Neuronal stem cell (in vitro differentiated cells): ENCODE measurements at regions not wholly inside any gene's neighbourhood (a gene's known extent, or its start where the extent isn't known, plus 50 kb on each side); places are given as distances from the start of the nearest gene placed in this dataset.

Experiments used
- DNase-seq: peaks from one replicate; pipeline ENCODE4 v3.0.0-alpha.2; 2013; ENCODE audit warnings: low spot score
- H2AFZ ChIP-seq: one replicate; pipeline ENCODE4 v1.6.1; 2013; ENCODE audit warnings: mild to moderate bottlenecking, low read length, inconsistent platforms
- H2AK5ac ChIP-seq: 2 replicates; pipeline ENCODE4 v1.6.1; 2013; ENCODE audit warnings: low read depth, mild to moderate bottlenecking, inconsistent platforms, low read length, moderate library complexity, mixed read lengths
- H2BK120ac ChIP-seq: 2 replicates; pipeline ENCODE4 v1.6.1; 2013; ENCODE audit warnings: low read depth, mild to moderate bottlenecking, inconsistent platforms, low read length, moderate library complexity, mixed read lengths
- H2BK12ac ChIP-seq: one replicate; pipeline ENCODE4 v1.6.1; 2013; ENCODE audit warnings: low read length, inconsistent platforms
- H2BK15ac ChIP-seq: 2 replicates; pipeline ENCODE4 v1.6.1; 2013; ENCODE audit warnings: mild to moderate bottlenecking, low read length, inconsistent platforms, mixed read lengths
- H2BK5ac ChIP-seq: one replicate; pipeline ENCODE4 v1.6.1; 2013; ENCODE audit warnings: inconsistent platforms, mild to moderate bottlenecking, low read length, moderate library complexity
- H3K14ac ChIP-seq: one replicate; pipeline ENCODE4 v1.6.1; 2013; ENCODE audit warnings: low read length, inconsistent platforms
- H3K18ac ChIP-seq: 2 replicates; pipeline ENCODE4 v1.6.1; 2013; ENCODE audit warnings: low read length, inconsistent platforms
- H3K23ac ChIP-seq: 2 replicates; pipeline ENCODE4 v1.6.1; 2013; ENCODE audit warnings: low read depth, mild to moderate bottlenecking, mixed read lengths, low read length, inconsistent platforms; ENCODE audit not compliant: poor library complexity
- H3K27ac ChIP-seq: replicated peaks from 3 replicates; pipeline ENCODE4 v1.5.1; 2013; ENCODE audit warnings: low read length, inconsistent platforms
- H3K27me3 ChIP-seq, 3 experiments: 2 replicates each; pipeline ENCODE4 v1.6.1; 2013; ENCODE audit warnings: low read length in 3 of 3, mild to moderate bottlenecking in 2 of 3, inconsistent platforms in 1 of 3, low read depth in 1 of 3, mixed read lengths in 1 of 3, moderate library complexity in 1 of 3; ENCODE audit not compliant: control insufficient read depth in 3 of 3, insufficient read depth in 3 of 3
- H3K36me3 ChIP-seq, 2 donors: replicated peaks in 1 of 2; 2 replicates each; pipeline ENCODE4 v1.6.1; 2013; ENCODE audit warnings: low read length in 2 of 2; ENCODE audit not compliant: control insufficient read depth in 2 of 2, insufficient read depth in 2 of 2
- H3K4ac ChIP-seq: 2 replicates; pipeline ENCODE4 v1.6.1; 2013; ENCODE audit warnings: inconsistent platforms, mild to moderate bottlenecking, low read length, moderate library complexity
- H3K4me1 ChIP-seq, 2 donors: 1 replicate in 1 of 2; 2 replicates in 1 of 2; pipeline ENCODE4 v1.6.1; 2013; ENCODE audit warnings: low read length in 2 of 2, low read depth in 1 of 2; ENCODE audit not compliant: control insufficient read depth in 2 of 2, insufficient read depth in 1 of 2
- H3K4me2 ChIP-seq: one replicate; pipeline ENCODE4 v1.6.1; 2013; ENCODE audit warnings: mild to moderate bottlenecking, low read length, inconsistent platforms; ENCODE audit not compliant: insufficient read depth, poor library complexity, severe bottlenecking
- H3K4me3 ChIP-seq, 2 donors: 2 replicates each; pipeline ENCODE4 v1.5.1; 2013; ENCODE audit warnings: low read length in 2 of 2, mild to moderate bottlenecking in 2 of 2, inconsistent platforms in 1 of 2, moderate library complexity in 1 of 2
- H3K79me1 ChIP-seq: one replicate; pipeline ENCODE4 v1.6.1; 2013; ENCODE audit warnings: low read depth, mild to moderate bottlenecking, inconsistent platforms, low read length, moderate library complexity
- H3K9ac ChIP-seq: one replicate; pipeline ENCODE4 v1.6.1; 2013; ENCODE audit warnings: mild to moderate bottlenecking, low read depth, low read length, inconsistent platforms; ENCODE audit not compliant: poor library complexity
- H3K9me3 ChIP-seq, 2 donors: replicated peaks in 1 of 2; 2 replicates each; pipeline versions ENCODE3 to v1.6.1; 2013; ENCODE audit warnings: low read length in 2 of 2, mild to moderate bottlenecking in 2 of 2, inconsistent platforms in 1 of 2, low read depth in 1 of 2, mixed read lengths in 1 of 2, moderate library complexity in 1 of 2; ENCODE audit not compliant: control insufficient read depth in 2 of 2, insufficient read depth in 1 of 2
- H4K8ac ChIP-seq: one replicate; pipeline ENCODE4 v1.6.1; 2013; ENCODE audit warnings: low read depth, mild to moderate bottlenecking, inconsistent platforms, low read length, moderate library complexity
- H4K91ac ChIP-seq: one replicate; pipeline ENCODE4 v1.6.1; 2013; ENCODE audit warnings: low read length, low read depth, mild to moderate bottlenecking, inconsistent platforms; ENCODE audit not compliant: poor library complexity
- WGBS, 2 donors: extraction: QIAGEN DNeasy Blood & Tissue Kit; methylation state at CpG; one replicate each; pipeline ENCODE4 v1.1.7; 2013; ENCODE audit warnings: missing lambda C conversion rate in 2 of 2, mixed read lengths in 1 of 2; ENCODE audit not compliant: insufficient read length in 2 of 2, insufficient replicate concordance in 1 of 2; ENCODE audit errors: extremely low coverage in 2 of 2; 5-methylcytosine and 5-hydroxymethylcytosine counted together

- no peak overlapping the region for H3K4ac ChIP-seq
- no peak overlapping the region for H3K14ac ChIP-seq
- H2BK12ac ChIP-seq, result no peak overlapping the region
- H2AK5ac ChIP-seq, result no peak overlapping the region
- H3K4me2 ChIP-seq, result no peak overlapping the region
- H3K4me1 ChIP-seq, result peaks cover 0 to 2% of the 10 kb centered on the region in 2 donors
- no peak for DNase-seq
- no peak overlapping the region for H3K23ac ChIP-seq
- peaks cover 2 to 3% of the 10 kb centered on the region in 2 donors for H3K9me3 ChIP-seq
- no peak overlapping the region for H3K18ac ChIP-seq
- no peak overlapping the region for H3K4me3 ChIP-seq
- no peak overlapping the region for H2BK15ac ChIP-seq
- no peak overlapping the region for H4K8ac ChIP-seq
- no CpG with 5 or more reads among the region's 4 CpGs for WGBS, 2 donors
- no peak overlapping the region for H2BK5ac ChIP-seq
- no peak overlapping the region for H4K91ac ChIP-seq
- no peaks in the 10 kb centered on the region for H3K79me1 ChIP-seq
- H3K27me3 ChIP-seq, result no peaks in the 10 kb centered on the region
- H3K9ac ChIP-seq, result no peak overlapping the region
- H2BK120ac ChIP-seq, result no peak overlapping the region
- no peak overlapping the region for H2AFZ ChIP-seq
- H3K27ac ChIP-seq, result no peak overlapping the region
- no peaks in the 10 kb centered on the region for H3K36me3 ChIP-seq
These were observed 145.4 kb upstream of the MPDZ start for GRCh38 chr9:13424872-13425271.

DNA sequence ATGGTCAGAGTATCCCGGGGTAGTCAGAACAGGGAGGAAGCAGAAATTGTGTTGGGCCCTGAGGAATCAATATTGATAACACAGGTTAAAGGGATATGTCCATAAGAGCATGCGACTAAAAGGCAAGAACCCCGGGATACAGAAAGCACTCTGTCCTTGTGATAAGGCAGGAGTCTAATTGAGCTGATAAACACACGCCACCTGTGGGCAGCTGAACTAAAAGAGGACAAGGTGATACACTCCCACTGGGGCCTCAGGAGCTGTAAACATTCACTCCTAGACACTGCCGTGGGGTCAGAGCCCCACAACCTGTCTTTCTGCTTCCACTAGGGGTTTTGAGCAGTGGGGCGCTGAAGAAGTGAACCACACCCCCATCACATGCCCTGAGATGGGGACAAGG is 144.7 kb upstream of the MPDZ start:
- Histone ChIP-seq H3K23ac (no peak overlapping the region), H3K4me2 (no peak overlapping the region), H3K27ac (no peak overlapping the region), H3K4ac (no peak overlapping the region), H3K18ac (no peak overlapping the region), H2AK5ac (no peak overlapping the region), H2BK120ac (no peak overlapping the region), H3K4me3 (no peak overlapping the region), H4K8ac (no peak overlapping the region), H2BK12ac (no peak overlapping the region), H3K14ac (no peak overlapping the region), H4K91ac (no peak overlapping the region), H2AFZ (no peak overlapping the region), H3K36me3 (no peaks in the 10 kb centered on the region), H3K27me3 (no peaks in the 10 kb centered on the region), H3K9me3 (peaks cover 2 to 3% of the 10 kb centered on the region in 2 donors), H3K4me1 (no peaks in the 10 kb centered on the region), H2BK15ac (no peak overlapping the region), H3K79me1 (no peaks in the 10 kb centered on the region), H2BK5ac (no peak overlapping the region), H3K9ac (no peak overlapping the region)
- no CpG with 5 or more reads among the region's 6 CpGs for WGBS, 2 donors
- no peak for DNase-seq

DNA sequence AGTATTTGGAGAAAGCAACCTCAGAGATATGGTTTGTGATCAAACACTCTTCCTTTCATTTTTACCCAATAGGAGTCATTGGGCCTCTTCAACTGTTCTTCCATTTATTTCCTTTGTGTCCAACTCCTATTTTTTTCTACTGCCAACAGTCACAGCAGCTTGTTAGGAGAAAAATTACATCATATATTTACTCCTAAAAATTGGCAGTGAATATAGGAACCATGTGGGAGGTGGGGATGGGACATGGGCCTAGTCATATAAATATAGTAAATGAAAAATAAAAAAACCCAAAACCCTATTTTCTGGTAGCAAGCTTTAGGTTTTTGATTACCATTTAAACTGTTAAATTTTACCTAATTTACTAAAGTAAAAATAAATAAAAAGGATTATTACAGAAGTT is 134.9 kb upstream of the MPDZ start:
- H2BK5ac ChIP-seq, result no peak overlapping the region
- H3K27me3 ChIP-seq, result no peaks in the 10 kb centered on the region
- no peak overlapping the region for H3K4me3 ChIP-seq
- no peak overlapping the region for H3K23ac ChIP-seq
- DNase-seq, result no peak
- H4K91ac ChIP-seq, result no peak overlapping the region
- H3K36me3 ChIP-seq, result no peaks in the 10 kb centered on the region
- no peak overlapping the region for H3K14ac ChIP-seq
- H3K4me1 ChIP-seq, result no peaks in the 10 kb centered on the region
- no peak overlapping the region for H2BK120ac ChIP-seq
- H4K8ac ChIP-seq, result no peak overlapping the region
- no peak overlapping the region for H3K4me2 ChIP-seq
- no peak overlapping the region for H3K18ac ChIP-seq
- no peaks in the 10 kb centered on the region for H3K79me1 ChIP-seq
- no peak overlapping the region for H2BK15ac ChIP-seq
- no peak overlapping the region for H3K4ac ChIP-seq
- no peak overlapping the region for H2BK12ac ChIP-seq
- no peak overlapping the region for H3K9ac ChIP-seq
- no peak overlapping the region for H3K27ac ChIP-seq
- H2AFZ ChIP-seq, result no peak overlapping the region
- no peak overlapping the region for H2AK5ac ChIP-seq
- H3K9me3 ChIP-seq, result no peaks in the 10 kb centered on the region

GRCh38 chr9:13412331-13412730 is 132.8 kb upstream of the MPDZ start:
- Histone ChIP-seq H3K4ac (no peak overlapping the region), H2AFZ (no peak overlapping the region), H3K79me1 (no peaks in the 10 kb centered on the region), H2BK15ac (no peak overlapping the region), H3K4me1 (no peaks in the 10 kb centered on the region), H3K23ac (no peak overlapping the region), H3K14ac (no peak overlapping the region), H2BK120ac (no peak overlapping the region), H3K27me3 (no peaks in the 10 kb centered on the region), H3K4me2 (no peak overlapping the region), H4K8ac (no peak overlapping the region), H3K4me3 (no peak overlapping the region), H3K27ac (no peak overlapping the region), H3K9me3 (no peaks in the 10 kb centered on the region), H3K36me3 (no peaks in the 10 kb centered on the region), H2AK5ac (no peak overlapping the region), H4K91ac (no peak overlapping the region), H2BK12ac (no peak overlapping the region), H3K9ac (no peak overlapping the region), H3K18ac (no peak overlapping the region), H2BK5ac (no peak overlapping the region)
- no peak for DNase-seq
- WGBS, 2 donors, result no CpG with 5 or more reads among the region's 2 CpGs
